ENCODE measurements at regions not wholly inside any gene's neighbourhood (a gene's known extent, or its start where the extent isn't known, plus 50 kb on each side); places are given as distances from the start of the nearest gene placed in this dataset.

DNA sequence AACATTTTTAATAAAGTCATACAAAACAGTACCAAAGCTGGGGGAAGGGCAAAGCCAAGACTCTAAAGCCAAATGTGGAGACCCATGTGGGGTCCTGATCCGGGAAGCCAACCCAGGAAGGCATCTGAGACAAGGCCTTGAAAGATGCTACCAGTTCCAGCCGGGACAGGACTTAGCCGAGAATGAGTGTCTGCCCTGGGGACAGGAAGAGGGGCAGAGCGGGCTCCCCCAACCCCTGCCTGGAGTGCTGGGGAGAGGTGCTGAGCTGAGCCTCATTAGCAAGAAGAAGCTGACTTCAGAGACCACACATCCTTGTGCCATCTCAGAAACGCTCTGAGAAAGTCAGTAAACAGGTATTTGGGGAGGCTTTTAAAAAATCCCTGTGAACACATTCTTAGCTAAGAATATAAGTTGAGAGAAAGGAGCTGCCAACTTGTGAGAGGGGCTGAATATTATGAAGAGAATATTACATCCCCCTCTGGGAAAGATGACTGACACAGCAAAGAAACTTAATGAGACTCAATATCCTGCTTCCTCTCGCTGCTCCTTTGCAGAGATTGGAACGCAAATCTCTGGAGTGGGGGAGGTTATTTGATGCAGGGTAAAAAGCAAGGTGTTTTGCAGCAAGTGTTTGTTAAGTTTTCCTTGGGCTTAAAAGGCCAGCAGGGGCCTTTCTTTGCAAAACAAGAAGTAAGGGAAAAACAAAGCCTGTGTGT is 103.3 kb upstream of the KCND3 start:
- TF ChIP-seq, protein P1, sequence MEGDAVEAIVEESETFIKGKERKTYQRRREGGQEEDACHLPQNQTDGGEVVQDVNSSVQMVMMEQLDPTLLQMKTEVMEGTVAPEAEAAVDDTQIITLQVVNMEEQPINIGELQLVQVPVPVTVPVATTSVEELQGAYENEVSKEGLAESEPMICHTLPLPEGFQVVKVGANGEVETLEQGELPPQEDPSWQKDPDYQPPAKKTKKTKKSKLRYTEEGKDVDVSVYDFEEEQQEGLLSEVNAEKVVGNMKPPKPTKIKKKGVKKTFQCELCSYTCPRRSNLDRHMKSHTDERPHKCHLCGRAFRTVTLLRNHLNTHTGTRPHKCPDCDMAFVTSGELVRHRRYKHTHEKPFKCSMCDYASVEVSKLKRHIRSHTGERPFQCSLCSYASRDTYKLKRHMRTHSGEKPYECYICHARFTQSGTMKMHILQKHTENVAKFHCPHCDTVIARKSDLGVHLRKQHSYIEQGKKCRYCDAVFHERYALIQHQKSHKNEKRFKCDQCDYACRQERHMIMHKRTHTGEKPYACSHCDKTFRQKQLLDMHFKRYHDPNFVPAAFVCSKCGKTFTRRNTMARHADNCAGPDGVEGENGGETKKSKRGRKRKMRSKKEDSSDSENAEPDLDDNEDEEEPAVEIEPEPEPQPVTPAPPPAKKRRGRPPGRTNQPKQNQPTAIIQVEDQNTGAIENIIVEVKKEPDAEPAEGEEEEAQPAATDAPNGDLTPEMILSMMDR (conservative IDR thresholded peaks at IDR 0.05; ENCODE audit: low read length) = no peak
- TF ChIP-seq EZH2phosphoT487 (IDR thresholded peaks at IDR 0.05; ENCODE audit: borderline replicate concordance) = no peak
